ENCODE measurements at regions not wholly inside any gene's neighbourhood (a gene's known extent, or its start where the extent isn't known, plus 50 kb on each side); places are given as distances from the start of the nearest gene placed in this dataset.
"Not testable (repeated sequence)": the region's sequence is repeated elsewhere in the genome, so short reads cannot be mapped to it uniquely, and the experiment has no call there.

DNA sequence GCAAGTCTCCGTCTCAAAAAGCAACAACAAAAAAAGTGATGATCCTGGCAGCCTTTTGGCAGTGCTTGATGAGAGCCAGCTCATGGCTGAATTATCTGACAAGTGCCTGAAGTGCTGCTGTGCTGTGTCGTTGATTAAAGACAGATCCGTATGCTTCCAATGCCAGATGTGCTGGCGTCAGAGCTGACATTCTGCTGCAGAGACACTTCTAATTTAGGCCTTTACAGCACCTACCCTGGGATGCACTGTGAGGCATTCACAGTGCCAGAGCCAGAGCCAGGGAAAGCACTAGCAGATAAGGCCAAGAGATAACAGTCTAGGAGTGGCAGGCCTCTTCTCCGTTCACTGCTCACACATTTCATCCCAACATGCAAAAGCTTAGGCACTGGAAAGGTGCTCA lies 995.5 kb downstream of the RAB28 start:
- Histone ChIP-seq H3K4me3 (no peak overlapping the region), H3K27me3 (no peaks in the 10 kb centered on the region), H3K27ac (no peak overlapping the region), H3K4me1 (no peaks in the 10 kb centered on the region), H3K9me3 (no peaks in the 10 kb centered on the region), H3K36me3 (no peaks in the 10 kb centered on the region)
- no peak for ATAC-seq
- DNase-seq = no peak
- WGBS, 2 donors = 22 to 37% methylated on average over 5 of the region's 5 CpGs
- TF ChIP-seq, protein P1, sequence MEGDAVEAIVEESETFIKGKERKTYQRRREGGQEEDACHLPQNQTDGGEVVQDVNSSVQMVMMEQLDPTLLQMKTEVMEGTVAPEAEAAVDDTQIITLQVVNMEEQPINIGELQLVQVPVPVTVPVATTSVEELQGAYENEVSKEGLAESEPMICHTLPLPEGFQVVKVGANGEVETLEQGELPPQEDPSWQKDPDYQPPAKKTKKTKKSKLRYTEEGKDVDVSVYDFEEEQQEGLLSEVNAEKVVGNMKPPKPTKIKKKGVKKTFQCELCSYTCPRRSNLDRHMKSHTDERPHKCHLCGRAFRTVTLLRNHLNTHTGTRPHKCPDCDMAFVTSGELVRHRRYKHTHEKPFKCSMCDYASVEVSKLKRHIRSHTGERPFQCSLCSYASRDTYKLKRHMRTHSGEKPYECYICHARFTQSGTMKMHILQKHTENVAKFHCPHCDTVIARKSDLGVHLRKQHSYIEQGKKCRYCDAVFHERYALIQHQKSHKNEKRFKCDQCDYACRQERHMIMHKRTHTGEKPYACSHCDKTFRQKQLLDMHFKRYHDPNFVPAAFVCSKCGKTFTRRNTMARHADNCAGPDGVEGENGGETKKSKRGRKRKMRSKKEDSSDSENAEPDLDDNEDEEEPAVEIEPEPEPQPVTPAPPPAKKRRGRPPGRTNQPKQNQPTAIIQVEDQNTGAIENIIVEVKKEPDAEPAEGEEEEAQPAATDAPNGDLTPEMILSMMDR (IDR thresholded peaks at IDR 0.05) = no peak
- intact Hi-C loops (cut with DNase I) = no loop called here
- no peak for FAIRE-seq

DNA sequence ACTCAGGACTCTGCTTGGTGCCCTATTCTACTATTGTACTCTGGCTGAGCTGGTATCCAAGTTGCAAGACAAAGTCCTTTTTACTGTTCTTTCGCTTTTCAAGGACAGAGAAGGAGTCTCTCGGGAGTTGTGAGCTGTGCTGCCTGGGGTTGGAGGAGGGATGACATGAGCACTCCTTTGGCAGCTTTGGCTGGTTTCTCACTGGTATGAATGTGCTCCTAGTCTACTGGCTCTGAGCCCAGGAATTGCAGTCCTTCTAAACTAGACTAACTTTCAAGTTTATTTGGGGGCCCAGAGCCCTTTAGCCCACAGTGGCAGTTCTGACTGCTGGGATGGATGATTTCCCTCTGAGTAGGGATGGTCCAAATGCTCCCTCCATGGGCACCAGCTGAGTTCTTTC lies 997.1 kb downstream of the RAB28 start:
- FAIRE-seq = no peak
- WGBS, 2 donors = 54 to 71% methylated on average over 2 of the region's 2 CpGs
- DNase-seq = no peak

DNA sequence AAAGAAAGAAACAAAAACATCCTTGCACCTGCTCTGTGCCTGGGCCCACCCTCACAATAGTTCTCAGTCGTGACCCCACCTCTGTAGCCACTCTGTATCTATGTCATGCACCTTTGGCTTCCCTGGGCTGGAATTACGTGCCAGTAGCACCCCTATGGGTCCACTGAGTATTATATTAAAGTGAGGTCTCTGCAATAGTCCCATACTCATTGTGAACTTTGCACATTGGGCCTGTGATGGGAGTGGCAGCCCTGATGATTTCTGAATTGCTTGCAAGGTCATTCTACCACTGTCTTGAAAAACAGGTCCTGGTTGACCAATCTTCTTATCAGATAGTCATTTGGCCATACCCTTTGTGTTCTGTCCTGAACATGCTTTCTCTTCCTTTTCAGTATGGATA lies 1012.1 kb downstream of the RAB28 start:
- intact Hi-C loops (cut with DNase I) = no loop called here
- 42 to 45% methylated on average over 2 of the region's 2 CpGs for WGBS, 2 donors
- Histone ChIP-seq H3K36me3 (no peaks in the 10 kb centered on the region), H3K27me3 (no peaks in the 10 kb centered on the region), H3K27ac (no peak overlapping the region), H3K9me3 (no peaks in the 10 kb centered on the region), H3K4me3 (no peak overlapping the region), H3K4me1 (no peaks in the 10 kb centered on the region)
- ATAC-seq = no peak
- DNase-seq = no peak
- TF ChIP-seq, protein P1 (IDR thresholded peaks at IDR 0.05) = no peak
- no peak for FAIRE-seq

More for the DNA sequence above, 997.1 kb downstream of the RAB28 start:
- intact Hi-C loops (cut with DNase I) = no loop called here
- H3K27me3 ChIP-seq = no peaks in the 10 kb centered on the region
- no peaks in the 10 kb centered on the region for H3K4me1 ChIP-seq
- H3K9me3 ChIP-seq = no peaks in the 10 kb centered on the region
- H3K4me3 ChIP-seq = no peak overlapping the region
- ATAC-seq = no peak
- H3K36me3 ChIP-seq = no peaks in the 10 kb centered on the region
- no peak overlapping the region for H3K27ac ChIP-seq
- TF ChIP-seq, protein P1 (IDR thresholded peaks at IDR 0.05) = no peak

DNA sequence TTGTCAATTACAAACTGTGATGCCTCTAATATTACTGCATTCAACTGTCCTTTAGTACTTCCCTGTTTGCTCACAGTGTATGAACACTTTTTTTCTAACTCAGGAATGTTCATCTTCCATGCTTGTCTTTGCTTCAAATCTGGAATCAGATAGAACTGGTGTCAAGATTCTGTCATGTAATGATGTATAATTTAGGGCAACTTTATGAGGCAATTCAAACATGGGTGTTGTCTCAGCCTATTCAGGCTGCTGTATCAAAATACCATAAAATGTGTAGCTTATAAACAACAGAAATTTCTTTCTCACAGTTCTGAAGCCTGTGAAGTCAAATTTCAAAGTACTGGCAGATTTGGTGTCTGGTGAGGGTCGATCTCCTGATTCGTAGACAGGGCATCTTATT lies 1012.9 kb downstream of the RAB28 start:
- Histone ChIP-seq H3K4me1 (no peaks in the 10 kb centered on the region), H3K27ac (no peak overlapping the region), H3K36me3 (no peaks in the 10 kb centered on the region), H3K9me3 (no peaks in the 10 kb centered on the region), H3K27me3 (no peaks in the 10 kb centered on the region), H3K4me3 (no peak overlapping the region)
- ATAC-seq (no peak), FAIRE-seq (no peak), DNase-seq (no peak)
- TF ChIP-seq, protein P1 (IDR thresholded peaks at IDR 0.05) = no peak
- WGBS, 2 donors = 55 to 79% methylated on average over 2 of the region's 2 CpGs
- intact Hi-C loops (cut with DNase I) = no loop called here

DNA sequence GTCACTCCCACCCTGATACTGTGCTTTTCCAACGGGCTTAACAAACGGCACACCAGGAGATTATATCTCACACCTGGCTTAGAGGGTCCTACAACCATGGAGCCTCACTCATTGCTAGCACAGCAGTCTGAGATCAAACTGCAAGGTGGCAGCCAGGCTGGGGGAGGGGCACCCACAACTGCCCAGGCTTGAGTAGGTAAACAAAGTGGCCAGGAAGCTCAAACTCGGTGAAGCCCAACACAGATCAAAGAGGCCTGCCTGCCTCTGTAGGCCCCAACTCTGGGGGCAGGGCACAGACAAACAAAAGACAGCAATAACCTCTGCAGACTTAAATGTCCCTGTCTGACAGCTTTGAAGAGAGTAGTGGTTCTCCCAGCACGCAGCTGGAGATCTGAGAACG lies 1022.6 kb downstream of the RAB28 start:
- ATAC-seq; H3K4me1 ChIP-seq; intact Hi-C loops (cut with DNase I); DNase-seq; H3K36me3 ChIP-seq; FAIRE-seq; H3K27me3 ChIP-seq; H3K27ac ChIP-seq; H3K9me3 ChIP-seq; H3K4me3 ChIP-seq: not testable (repeated sequence)
- 41 to 61% methylated on average over 3 of the region's 5 CpGs for WGBS, 2 donors

DNA sequence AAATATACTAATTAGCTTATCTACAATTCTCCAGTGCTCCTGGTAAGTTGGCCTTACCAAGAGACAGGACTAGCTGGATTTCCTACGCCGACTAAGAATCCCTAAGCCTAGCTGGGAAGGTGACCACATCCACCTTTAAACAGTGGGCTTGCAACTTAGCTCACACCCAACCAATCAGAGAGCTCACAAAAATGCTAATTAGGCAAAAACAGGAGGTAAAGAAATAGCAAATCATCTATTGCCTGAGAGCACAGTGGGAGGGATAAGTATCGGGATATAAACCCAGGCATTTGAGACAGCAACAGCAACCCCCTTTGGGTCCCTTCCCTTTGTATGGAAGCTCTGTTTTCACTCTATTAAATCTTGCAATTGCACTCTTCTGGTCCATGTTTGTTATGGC lies 1025.0 kb downstream of the RAB28 start:
- intact Hi-C loops (cut with DNase I) = no loop called here
- no peak overlapping the region for H3K27ac ChIP-seq

More for the DNA sequence above, 1025.0 kb downstream of the RAB28 start:
- DNase-seq (no peak), ATAC-seq (no peak), FAIRE-seq (no peak)
- 85 to 100% methylated on average over 3 of the region's 3 CpGs for WGBS, 2 donors
- no peaks in the 10 kb centered on the region for H3K9me3 ChIP-seq
- no peaks in the 10 kb centered on the region for H3K27me3 ChIP-seq
- H3K4me1 ChIP-seq = no peaks in the 10 kb centered on the region
- TF ChIP-seq, protein P1 (IDR thresholded peaks at IDR 0.05) = no peak
- H3K36me3 ChIP-seq = no peaks in the 10 kb centered on the region
- H3K4me3 ChIP-seq = no peak overlapping the region

All from pancreas (tissue), 10 donors.